ENCODE measurements at regions not wholly inside any gene's neighbourhood (a gene's known extent, or its start where the extent isn't known, plus 50 kb on each side); places are given as distances from the start of the nearest gene placed in this dataset.

DNA sequence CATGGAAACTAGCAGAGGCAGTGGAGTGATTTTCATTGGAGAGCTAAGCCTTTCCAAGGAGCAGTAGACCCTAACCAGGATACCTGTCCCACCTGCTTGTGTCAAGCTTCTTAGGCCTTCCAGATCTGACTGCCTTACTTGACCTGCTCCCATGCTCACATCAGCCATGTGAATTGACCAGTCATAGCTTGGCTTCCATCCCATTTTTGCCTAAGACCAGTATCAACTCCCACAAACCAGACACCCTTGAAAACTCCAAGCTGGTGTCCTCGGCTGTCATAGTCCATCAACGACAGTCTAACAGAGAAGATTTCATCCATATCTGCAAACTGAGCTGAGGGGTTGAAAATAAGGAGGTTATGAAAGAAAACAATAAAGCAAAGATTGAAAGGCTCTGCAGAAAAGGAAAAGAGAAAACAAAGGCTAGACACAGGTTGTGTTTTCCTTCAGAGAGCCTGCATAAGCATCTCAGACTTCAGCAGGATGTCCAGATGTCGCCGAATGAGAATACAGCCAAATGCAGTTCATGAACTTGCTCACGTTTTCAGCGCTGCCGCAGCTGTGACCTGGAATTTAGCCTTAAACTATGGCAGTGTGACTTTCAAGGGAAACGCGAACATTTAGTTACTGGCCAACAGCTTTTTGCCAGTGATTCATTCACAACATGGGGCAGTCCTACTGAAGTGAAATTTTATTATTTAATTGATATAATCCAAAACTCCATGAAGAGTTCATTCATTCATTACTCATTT, 868.1 kb upstream of the ID2 start:
- no peak for DNase-seq (ENCODE audit: low spot score)

DNA sequence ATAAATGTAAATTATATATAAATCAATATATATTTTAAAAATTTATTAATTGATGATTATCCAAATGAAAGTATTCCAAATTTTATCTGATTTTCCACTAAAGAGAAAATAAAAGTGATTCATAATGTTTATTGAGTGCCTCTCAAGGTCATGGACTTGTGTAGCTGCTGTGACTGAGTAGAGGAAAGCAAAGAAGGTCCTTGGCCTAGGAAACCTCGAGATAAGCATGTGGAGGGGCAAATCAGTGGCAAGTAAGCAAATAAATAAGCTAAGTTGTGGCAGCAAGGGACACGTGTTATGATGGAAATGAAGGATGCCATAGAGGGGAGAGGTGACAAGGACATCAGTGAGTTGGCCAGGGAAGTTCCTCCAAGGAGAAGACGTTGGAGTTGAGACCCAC, 866.1 kb upstream of the ID2 start:
- no peak for DNase-seq (ENCODE audit: low spot score)

DNA sequence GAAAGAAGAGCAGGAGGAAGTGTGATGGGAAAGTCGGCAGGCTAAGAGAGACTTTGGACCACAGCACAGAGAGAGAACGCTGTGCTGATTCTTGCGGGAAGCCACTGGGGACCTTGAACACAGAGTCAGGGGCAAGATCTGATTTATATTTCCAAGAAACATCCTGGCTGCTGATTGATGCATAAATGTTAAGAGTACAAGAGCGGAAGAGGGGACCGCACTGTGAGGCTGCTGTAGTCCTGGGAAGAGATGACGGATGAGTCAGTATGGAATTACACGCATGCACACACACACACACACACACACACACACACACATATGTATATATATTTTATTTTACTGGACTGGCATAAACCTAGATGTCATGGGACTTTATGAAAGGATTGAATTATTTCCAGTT, 865.6 kb upstream of the ID2 start:
- DNase-seq (ENCODE audit: low spot score) = no peak

DNA sequence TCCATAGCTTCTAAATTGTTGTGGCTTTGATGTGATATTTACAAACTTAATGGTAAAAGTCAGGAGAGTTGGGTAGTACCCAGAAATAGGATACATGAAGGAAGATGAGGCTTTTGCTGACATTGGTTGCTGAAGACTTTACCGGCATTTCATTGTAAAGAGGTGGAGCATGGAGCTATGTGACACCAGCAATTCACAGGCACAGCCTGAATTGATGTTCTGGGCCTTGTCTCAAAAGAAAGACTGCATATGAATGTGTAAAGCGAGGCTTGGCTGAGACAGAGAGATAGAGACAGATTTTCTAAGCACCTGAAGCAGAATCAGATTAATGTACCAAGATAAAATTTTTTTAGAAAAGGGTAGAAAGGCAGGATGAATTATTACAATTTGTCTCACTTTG, 864.9 kb upstream of the ID2 start:
- no peak for DNase-seq (ENCODE audit: low spot score)

DNA sequence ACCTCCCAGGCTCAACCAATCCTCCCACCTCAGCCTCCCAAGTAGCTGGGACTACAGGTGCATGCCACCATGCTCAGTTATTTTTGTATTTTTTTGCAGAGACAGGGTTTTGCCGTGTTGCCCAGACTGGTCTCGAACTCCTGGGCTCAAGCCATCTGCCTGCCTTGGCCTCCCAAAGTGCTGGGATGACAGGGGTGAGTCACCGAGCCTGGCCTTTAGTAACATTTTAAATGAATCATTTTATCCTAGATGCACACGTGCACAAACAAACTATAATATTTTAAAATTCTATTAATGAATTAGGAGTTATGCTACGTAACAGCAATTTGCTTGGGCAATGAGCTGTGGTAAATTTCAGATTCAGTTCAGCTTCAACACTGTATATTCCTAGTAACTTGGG, 862.5 kb upstream of the ID2 start:
- no peak for DNase-seq (ENCODE audit: low spot score)

DNA sequence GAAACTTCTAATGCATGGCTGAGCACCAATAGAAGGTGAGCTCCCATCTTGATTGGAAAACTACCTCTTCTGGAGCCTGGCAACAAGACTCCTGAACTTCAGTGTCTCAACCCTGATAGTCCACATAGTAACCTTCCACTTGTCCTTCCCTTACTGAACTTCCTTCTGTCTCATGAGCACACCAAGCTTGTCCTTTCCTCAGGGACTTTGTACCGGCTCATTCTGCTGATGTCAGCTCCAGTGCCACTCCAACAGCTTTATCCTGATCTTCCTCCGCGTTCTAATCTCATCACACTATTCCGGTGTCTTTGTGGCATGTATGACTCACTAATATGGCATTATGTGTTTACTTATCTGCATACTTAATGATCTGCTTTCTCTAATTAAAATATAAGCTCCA, 862.0 kb upstream of the ID2 start:
- DNase-seq (ENCODE audit: low spot score) = no peak

DNA sequence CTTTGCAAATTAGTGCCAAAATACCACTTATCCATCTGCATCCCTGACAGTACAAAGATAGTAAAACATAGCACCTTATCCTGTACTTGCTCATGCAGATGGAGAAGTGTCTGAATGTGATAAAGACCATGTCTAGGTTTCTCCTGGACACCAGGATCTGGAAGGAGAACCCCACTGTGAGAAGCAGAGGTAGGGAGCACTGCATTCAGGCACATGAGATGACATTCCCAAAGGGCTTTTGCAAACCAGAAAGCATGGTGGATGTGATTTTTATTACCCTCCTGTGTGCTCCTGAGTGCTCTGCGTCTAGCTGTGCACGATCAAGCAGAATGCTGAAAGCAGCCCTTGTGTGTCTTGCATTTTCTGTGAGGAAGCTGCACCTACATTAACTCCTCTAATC, 857.6 kb upstream of the ID2 start:
- DNase-seq (ENCODE audit: low spot score) = no peak

DNA sequence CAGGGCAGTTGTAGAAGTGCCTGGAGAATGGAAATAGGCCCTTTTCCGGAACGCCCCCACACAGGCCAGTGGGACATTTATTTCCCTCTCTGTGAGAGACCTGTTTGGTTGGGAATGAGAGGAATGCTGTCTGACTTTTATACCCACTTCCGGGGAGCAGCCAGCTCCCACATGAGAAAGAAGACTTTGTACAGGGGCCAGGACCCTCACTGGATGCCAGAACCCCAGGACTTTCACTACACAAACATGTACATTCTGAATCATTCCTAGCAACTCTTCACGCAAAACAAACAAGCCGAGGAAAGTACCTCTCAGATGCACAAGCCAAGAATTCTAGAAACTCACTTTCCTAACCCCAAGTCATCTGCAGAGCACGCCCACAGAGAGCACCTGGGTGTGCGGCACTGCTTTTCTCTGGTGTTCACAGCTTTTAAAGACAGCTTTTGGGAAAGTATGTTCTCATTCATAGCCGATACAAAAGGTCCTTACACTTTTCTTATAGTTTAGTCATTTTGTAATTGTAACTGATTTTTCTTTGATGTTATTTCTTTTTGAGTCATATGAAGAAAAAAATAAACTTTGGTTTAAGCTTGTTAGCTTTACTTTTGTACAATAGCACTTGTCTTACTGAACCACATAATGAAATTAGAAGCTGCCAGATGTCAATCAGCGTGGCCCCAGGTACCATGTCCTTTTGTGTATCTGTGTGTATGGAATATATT, 856.1 kb upstream of the ID2 start:
- no peak for DNase-seq (ENCODE audit: low spot score)

DNA sequence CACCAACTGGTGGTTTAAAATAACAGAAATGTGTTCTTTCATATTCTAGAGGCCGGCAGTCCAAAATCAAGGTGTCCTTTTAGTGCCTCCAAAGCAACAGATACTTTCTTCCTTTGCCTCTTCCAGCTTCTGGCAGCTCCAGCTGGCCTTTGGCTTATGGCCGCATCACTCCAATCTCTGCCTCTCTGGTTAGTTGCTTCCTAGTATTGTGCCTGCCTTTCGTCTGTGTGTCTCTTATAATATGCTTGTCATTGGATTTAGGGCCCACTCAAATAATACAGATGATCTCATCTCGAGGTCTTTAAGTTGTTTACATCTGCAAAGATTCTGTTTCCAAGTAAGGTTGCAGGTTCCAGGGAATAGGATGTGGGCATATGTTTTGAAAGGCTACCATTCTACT, 855.2 kb upstream of the ID2 start:
- no peak for DNase-seq (ENCODE audit: low spot score)

DNA sequence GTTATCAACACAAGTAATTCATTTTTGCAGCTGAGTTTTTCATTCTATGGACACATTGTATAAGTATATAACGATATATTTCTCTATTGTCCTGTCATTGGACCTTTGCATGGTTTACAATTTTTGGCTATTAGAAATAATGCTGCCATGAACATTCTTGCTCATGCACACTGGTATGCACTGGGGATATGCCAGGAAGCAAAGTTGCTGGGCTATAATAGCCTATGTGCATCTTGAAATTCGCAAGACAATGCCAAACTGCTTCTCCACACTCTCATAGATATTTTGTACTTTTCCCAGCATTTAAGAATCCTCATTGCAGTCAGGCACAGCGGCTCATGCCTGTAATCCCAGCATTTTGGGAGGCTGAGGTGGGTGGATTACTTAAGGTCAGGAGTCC, 852.6 kb upstream of the ID2 start:
- DNase-seq (ENCODE audit: low spot score) = no peak

DNA sequence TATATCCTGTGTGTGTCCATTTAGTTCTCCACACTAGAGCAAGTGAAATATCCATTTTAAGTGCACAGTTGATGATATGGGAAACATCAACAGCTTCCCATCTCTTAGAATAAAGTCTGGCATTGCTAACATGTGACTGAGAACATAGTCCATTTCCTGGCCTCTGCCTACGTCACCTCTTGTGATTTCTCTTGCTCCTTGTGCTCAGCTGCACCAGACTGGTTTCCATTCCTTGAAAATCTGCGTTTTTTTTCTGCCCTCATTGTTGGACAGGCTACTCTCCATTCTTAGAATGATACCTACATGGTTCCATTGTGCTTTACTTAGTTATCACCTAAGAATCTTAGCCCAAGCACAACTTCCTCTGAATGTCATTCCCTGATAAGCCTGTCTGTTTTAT, 851.2 kb upstream of the ID2 start:
- DNase-seq (ENCODE audit: low spot score) = no peak

DNA sequence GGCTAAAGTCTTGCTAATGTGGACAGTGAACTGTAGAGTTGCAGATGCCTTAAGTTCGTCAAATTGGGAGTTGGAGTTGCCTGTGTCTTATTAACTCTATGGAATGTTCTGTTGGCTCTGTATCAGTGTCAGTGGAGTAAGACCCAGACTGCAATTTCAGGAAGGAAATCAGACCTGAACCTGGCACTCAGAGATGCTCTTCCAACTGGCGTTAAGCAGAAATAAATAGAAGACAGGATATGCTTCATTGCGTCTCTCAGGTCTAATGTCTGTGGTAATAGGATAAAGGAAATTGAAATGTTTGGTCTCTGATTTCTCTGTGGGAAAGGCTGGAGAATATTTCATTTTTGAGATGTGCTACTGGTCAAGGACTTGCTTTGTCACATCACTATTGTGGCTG, 846.7 kb upstream of the ID2 start:
- no peak for DNase-seq (ENCODE audit: low spot score)

DNA sequence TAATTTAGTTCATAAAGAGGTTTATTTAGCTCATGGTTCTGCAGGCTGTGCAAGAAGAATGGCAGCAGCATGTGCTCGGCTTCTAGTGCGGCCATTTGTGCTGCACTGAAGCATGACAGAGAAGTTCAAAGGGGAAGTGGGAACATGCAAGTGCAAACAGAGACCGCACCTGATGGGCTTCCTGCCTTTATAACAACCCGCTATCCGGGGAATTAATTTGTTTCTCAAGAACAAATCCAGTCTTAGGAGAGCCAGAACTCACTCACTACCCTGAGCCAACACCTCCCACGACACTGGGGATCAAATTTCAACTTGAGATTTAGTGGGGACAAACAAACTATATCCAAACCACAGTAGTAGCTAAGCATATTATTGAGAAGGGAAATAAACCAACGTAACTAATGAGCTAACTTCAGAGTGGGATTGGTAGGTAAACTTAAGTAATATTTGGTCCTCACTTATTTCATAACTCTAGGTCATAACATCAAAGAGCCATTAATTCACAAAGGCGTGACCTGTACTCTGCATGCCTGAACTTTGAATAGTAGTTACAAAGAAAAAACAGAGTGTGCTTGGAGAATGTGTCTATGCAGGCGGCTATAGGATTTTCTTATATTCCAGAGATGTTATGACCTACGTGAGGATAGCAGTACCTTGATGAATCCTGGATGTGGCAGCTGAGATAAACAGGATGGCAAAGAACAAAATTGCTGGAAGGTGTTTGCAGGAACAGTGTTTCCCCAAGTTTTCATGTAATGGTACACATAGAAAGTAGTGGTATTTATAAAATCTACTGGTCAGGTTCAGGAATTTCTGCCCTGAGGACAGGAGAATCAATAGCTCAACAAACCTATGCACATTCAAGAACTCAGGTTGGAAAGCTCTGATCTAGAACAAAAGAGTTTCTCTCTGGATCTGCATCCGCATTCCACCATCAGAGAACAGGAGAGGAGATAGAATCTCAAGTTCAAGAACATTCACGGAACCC, 845.9 kb upstream of the ID2 start:
- no peak for DNase-seq (ENCODE audit: low spot score)

DNA sequence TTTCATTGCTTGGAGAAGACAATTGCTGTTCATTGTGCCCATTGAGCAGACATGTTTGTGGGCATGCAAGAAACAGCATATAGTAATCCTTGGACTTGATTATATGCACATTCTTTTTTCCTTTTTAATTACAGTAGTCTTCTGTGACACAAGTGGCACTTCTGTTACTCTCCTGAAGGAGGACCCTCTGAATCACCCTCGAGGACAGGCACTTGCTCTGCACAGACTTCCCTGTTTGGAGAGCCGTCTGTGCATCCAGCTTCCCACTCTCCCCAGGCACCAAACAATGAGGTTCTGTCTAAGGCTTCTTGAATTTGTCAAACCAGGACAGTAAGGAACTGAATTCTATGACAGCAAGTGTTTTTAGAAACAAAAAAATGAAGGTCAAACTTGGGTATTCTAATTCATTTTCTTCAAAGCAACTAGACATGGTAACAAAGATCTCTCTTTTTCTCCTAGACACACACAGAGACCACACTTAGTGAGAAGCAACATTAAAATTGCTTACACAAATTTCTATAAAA, 844.6 kb upstream of the ID2 start:
- no peak for DNase-seq (ENCODE audit: low spot score)

DNA sequence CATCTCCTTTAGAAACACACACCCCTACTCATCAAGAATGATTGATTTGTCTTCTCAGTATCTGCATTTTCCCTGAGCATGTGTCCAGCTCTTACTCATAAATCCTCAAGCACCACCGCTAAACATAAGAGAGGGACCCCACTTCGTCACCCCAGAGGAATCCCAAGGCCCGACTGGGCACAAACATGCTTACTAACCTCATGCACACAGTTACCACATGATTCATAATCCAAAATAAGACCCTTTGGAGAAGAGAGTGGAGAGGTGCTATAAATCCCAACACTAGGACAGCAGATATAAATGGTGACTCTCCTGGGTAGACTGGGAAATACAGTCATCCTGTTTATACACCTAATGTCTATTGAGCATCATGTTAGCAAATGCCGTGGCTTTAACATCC, 843.2 kb upstream of the ID2 start:
- no peak for DNase-seq (ENCODE audit: low spot score)

DNA sequence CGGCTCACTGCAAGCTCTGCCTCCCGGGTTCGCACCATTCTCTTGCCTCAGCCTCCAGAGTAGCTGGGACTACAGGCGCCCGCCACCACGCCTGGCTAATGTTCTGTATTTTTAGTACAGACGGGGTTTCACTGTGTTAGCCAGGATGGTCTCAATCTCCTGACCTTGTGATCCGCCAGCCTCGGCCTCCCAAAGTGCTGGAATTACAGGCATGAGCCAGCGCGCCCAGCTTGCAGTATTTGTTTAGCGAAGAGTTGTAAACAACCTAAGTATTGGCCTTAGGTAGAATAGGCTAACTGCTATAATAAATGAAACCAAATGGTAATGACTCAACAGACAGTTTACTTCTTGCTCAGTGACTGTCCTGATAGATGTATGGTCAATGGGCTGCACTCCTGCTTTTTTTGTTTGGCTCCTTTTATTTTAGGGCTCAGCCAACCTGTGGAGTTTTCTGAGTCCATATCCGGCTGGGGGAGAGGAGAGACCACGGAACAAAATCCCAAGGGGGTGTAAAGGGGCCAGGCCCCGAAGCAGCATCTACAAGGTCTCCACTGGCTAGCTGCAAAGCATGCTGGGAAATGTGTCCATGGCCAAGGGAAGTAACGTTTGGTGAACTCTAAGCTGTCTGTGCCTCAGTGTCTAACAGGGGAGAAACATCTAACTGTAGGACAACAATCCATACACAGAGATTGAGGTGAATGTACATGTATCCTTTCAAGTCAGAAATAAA, 841.0 kb upstream of the ID2 start:
- DNase-seq (ENCODE audit: low spot score) = no peak

DNA sequence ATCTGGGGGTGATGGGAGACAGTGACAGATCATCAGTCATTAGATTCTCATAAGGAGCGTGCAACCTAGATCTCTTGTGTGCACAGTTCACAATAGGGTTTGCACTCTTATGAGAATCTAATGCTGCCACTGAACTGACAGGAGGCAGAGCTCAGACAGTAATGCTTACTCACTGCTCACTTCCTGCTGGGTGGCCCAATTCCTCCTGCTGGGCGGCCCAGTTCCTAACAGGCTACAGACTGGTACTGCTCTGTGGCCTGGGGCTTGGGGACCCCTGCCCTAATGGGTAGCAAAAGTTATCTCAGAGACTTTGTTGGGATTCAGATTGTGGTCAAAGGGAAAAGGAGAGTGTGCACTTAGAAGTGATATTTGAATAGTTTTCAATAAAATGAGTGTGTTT, 840.1 kb upstream of the ID2 start:
- no peak for DNase-seq (ENCODE audit: low spot score)

DNA sequence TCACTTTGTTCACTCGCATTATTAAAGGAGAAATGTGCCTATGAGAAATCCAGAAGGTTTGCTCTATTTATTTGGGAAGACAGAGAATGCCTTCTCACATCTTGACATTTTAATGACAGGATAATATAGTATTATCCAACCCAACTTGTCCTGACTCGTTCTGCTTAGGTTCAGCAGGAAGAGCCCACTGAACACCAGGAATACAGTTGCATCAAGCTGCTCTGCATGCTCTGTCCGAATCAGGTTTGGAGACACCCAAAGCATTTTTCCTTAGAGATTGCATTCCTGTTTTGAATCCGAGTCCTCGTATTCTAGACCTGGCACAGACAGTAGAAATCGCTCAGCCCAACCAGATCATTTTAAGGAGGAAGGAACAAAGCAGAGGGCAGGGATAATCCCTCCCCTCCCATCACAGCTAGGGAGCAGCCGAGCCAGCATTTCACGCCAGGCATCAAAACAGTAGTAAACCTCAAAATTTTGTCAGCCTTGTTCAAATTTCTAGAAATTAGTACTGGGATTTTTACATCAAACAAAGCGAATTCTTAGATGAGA, 837.4 kb upstream of the ID2 start:
- DNase-seq (ENCODE audit: low spot score) = no peak

DNA sequence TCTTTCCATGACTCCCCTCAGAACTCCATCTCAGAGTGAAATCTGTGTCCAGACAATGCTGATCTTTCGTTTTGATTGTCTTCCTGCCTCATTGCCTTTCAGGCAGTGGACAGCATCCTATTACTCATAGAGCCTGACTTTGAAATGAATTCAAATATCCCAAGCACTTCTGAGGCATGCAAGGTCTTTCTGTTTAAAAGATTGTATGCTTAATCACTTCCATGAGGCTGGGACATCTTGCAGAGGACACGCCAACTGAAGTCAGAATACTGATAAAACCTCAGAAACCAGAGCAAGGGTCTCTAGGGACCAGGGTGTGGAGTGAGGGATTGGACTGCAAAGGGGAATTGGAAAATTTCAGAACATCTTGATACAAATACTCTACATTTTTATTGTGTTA, 836.5 kb upstream of the ID2 start:
- no peak for DNase-seq (ENCODE audit: low spot score)

DNA sequence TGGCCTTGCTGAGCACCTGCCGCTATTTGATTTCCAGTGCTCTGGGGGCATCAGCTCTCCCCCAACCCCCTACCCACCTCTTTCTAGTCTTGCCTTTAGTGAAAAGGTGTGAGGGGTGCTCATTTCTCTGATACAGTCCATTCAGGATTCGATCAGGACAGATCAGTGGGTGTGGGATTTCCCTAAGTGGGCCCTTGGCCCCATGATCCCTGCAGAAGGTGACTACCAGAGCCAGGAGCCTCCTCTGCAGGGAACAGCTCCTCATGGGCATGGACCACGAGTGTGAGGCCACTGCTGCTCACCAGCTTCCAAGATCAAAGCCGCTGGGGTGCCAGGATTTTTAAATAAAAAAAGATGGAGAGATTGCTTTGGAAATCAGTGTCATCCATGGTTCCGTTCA, 835.2 kb upstream of the ID2 start:
- DNase-seq (ENCODE audit: low spot score) = no peak

DNA sequence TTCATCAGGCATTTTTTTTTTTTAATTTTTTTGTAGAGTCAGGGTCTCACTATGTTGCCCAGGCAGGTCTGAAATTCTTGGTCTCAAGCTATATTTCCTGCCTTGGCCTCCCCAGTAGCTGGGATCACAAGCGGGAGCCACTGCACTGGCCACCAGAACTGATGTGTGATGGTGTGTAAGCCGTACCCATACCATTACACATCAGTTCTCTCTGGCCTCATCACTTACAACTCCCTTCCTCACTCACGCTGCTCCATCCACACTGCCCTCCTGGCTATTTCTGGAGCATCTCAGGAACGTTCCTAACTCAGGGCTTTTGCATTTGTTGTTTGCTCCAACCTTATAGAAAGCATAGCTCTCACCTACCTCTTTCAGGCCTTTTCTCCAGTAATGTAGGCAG, 834.5 kb upstream of the ID2 start:
- no peak for DNase-seq (ENCODE audit: low spot score)

DNA sequence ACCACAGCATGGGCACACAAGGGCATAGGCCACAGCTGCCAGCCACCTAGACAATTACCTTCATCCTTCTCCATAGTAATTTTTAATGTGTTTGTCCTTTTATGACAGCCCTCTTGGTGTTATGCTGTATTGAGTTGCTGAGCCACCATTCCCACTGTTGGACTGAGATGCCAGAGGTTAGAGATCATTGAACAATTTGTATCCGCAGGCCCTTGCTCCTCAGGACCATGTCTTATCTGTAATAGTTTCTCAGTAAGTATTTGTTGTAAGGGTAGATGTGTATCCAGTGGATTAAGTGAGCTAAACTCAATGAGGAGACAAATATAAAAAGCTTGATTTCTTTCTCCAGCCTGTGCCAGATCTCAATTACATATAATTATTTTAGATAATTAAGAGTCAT, 832.8 kb upstream of the ID2 start:
- no peak for DNase-seq (ENCODE audit: low spot score)

All from HuH-7.5 (cell line).